ENCODE measurements at regions not wholly inside any gene's neighbourhood (a gene's known extent, or its start where the extent isn't known, plus 50 kb on each side); places are given as distances from the start of the nearest gene placed in this dataset.

GRCh38 chr4:4946416-4946815, 72.8 kb downstream of the CYTL1 start:
- Histone ChIP-seq H4K20me1 (ENCODE audit: insufficient read depth, low read length) (no peaks in the 10 kb centered on the region), H3K79me2 (ENCODE audit: insufficient read depth, low read length) (no peaks in the 10 kb centered on the region), H3K9me3 (ENCODE audit: low read length) (no peaks in the 10 kb centered on the region), H3K36me3 (replicated peaks in 1 of 2; ENCODE audit: control insufficient read depth in 1 of 2, insufficient read depth in 2 of 2, low read length in 2 of 2) (no peaks in the 10 kb centered on the region), H3K4me1 (ENCODE audit: insufficient read depth, low read length) (no peaks in the 10 kb centered on the region), H2AFZ (ENCODE audit: low read length) (no peak overlapping the region), H3K27ac (ENCODE audit: extremely low read length, insufficient read depth, low read length) (no peak overlapping the region), H3K9ac (ENCODE audit: insufficient read depth, low read depth, low read length) (no peak overlapping the region), H3K4me3 (replicated peaks in 1 of 3; ENCODE audit: insufficient read depth in 1 of 3, low read depth in 2 of 3, low read length in 3 of 3) (no peak overlapping the region), H3K4me2 (ENCODE audit: low read depth, low read length) (no peak overlapping the region), H3K27me3 (ENCODE audit: control insufficient read depth in 1 of 2, insufficient read depth in 2 of 2, low read length in 2 of 2) (peaks cover 1 to 17% of the 10 kb centered on the region in 2 experiments; a peak in 2 of 5 replicates)
- no peak for ATAC-seq
- BruUV-seq (replicated peaks): no TSS peak
- DNase-seq (ENCODE audit: low spot score): no peak
- intact Hi-C loops (cut with micrococcal nuclease; ENCODE audit: unreplicated experiment): no loop called here
- in situ Hi-C loops (cut with HindIII; ENCODE audit: extremely low pct_ligation_motif_present, low pct_unique_long_range_greater_than_20kb): no loop called here
- FAIRE-seq: no peak
- CTCF ChIA-PET (ENCODE audit: low intra/inter-chr PET ratio, low total read pairs): no interaction called here
- TF ChIP-seq ZZZ3 (CRISPR knock-in tag; IDR thresholded peaks at IDR 0.05; ENCODE audit: borderline replicate concordance): no peak
- TF ChIP-seq HDAC1 (CRISPR knock-in tag; IDR thresholded peaks at IDR 0.05): no peak
- no peak for TF ChIP-seq ZNF510 (CRISPR knock-in tag; IDR thresholded peaks at IDR 0.05; ENCODE audit: low read depth)
- no peak for TF ChIP-seq ZNF180 (CRISPR knock-in tag; IDR thresholded peaks at IDR 0.05; ENCODE audit: borderline replicate concordance, low read depth)
- no peak for TF ChIP-seq ZKSCAN5 (CRISPR knock-in tag; IDR thresholded peaks at IDR 0.05)
- no peak for TF ChIP-seq MXD3 (CRISPR knock-in tag; IDR thresholded peaks at IDR 0.05)
- TF ChIP-seq RBFOX2 (IDR thresholded peaks at IDR 0.05; ENCODE audit: low read depth, low read length): no peak
- no peak for TF ChIP-seq MEIS1 (CRISPR knock-in tag; IDR thresholded peaks at IDR 0.05; ENCODE audit: borderline replicate concordance)
- no peak for TF ChIP-seq NFKB2 (CRISPR knock-in tag; IDR thresholded peaks at IDR 0.05; ENCODE audit: borderline replicate concordance)
- no peak for TF ChIP-seq SNAPC2 (CRISPR knock-in tag; IDR thresholded peaks at IDR 0.05)
- no peak for TF ChIP-seq SMYD3 (CRISPR knock-in tag; IDR thresholded peaks at IDR 0.05)
- POLR2A ChIA-PET: no interaction called here
- WGBS (ENCODE audit: low lambda C conversion rate): 2% methylated on average over 6 of the region's 6 CpGs
